IPS-15b (cell line): ENCODE measurements at regions not wholly inside any gene's neighbourhood (a gene's known extent, or its start where the extent isn't known, plus 50 kb on each side); places are given as distances from the start of the nearest gene placed in this dataset.

Experiments used
- H3K27me3 ChIP-seq: one replicate; pipeline ENCODE4 v1.6.1; 2013; ENCODE audit warnings: low read length; ENCODE audit not compliant: control insufficient read depth, insufficient read depth
- H3K36me3 ChIP-seq: one replicate; pipeline ENCODE4 v1.6.1; 2013; ENCODE audit warnings: low read length; ENCODE audit not compliant: control insufficient read depth, insufficient read depth
- H3K4me1 ChIP-seq: one replicate; pipeline ENCODE4 v1.6.1; 2013; ENCODE audit warnings: mild to moderate bottlenecking, low read length; ENCODE audit not compliant: control insufficient read depth, insufficient read depth
- H3K4me3 ChIP-seq: one replicate; pipeline ENCODE4 v1.5.1; 2013; ENCODE audit warnings: low read depth, low read length
- H3K9ac ChIP-seq: one replicate; pipeline ENCODE4 v1.6.1; 2013; ENCODE audit warnings: low read depth, mild to moderate bottlenecking, low read length
- H3K9me3 ChIP-seq: one replicate; pipeline ENCODE4 v1.6.1; 2013; ENCODE audit warnings: mild to moderate bottlenecking, low read length; ENCODE audit not compliant: control insufficient read depth, insufficient read depth

DNA sequence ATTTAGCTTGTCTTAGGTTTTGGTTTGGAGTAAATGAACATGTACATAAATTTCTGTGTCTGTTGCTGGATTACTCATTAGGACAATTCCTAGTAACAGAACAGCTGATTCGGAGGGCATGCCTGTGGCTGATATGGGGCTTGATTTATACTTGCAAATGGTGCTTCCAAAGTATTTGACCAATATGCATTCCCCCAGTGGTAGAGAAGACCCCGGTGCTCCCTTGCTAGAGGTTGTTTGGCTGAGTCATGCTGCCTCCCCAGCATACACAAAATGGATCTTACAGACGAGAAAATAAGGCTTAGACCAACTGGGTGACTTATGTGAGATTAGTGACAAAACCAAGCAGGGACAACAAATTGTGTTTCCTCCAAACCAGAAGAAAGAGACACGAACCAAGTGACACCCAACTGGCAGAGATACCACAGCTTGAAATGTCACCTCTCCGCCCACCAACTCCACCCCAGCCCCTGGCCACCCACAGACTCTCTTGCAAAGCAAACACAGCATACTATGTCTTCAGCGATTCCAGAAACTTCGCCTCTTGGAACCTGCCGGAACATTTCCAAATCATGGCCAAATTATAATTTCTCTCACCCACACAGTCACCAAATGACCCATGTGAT is 75.9 kb upstream of the ETS2 start:
- Histone ChIP-seq H3K4me1 (peaks cover 5% of the 10 kb centered on the region), H3K36me3 (no peaks in the 10 kb centered on the region), H3K9me3 (peaks cover 2% of the 10 kb centered on the region), H3K27me3 (no peaks in the 10 kb centered on the region), H3K9ac (no peak overlapping the region), H3K4me3 (no peak overlapping the region)

DNA sequence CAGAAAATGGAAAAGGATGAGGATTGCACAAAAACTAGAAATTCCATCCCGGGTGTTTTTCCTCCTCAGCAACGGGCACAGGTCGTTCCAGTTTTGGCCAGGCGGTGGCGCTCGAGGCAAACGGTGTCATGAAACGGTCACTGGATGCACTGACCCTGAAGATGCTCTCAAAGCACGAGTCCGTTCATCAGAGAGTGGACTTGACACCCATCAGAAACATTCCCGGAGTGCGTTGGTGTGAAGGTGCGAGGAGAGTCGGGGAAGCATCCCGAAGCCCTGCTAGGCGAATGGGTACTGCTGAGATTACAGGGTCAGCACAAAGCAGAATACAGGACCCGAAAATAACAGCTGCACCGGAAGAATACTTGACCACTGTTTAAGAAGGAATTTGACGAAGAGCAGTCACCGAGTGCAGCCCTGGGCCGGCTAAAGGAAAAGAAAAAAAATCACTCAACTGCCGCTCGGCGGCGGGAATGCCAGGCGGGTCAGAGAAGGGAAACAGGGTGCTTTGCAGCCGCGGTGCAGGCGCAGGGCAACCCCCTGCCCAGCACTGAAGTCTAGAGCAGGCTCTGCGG is 71.7 kb upstream of the ETS2 start:
- Histone ChIP-seq H3K4me1 (peaks cover 5% of the 10 kb centered on the region), H3K4me3 (peak overlapping the region; percentile 48), H3K9me3 (no peaks in the 10 kb centered on the region), H3K27me3 (no peaks in the 10 kb centered on the region), H3K9ac (peak overlapping the region; percentile 63), H3K36me3 (no peaks in the 10 kb centered on the region)

DNA sequence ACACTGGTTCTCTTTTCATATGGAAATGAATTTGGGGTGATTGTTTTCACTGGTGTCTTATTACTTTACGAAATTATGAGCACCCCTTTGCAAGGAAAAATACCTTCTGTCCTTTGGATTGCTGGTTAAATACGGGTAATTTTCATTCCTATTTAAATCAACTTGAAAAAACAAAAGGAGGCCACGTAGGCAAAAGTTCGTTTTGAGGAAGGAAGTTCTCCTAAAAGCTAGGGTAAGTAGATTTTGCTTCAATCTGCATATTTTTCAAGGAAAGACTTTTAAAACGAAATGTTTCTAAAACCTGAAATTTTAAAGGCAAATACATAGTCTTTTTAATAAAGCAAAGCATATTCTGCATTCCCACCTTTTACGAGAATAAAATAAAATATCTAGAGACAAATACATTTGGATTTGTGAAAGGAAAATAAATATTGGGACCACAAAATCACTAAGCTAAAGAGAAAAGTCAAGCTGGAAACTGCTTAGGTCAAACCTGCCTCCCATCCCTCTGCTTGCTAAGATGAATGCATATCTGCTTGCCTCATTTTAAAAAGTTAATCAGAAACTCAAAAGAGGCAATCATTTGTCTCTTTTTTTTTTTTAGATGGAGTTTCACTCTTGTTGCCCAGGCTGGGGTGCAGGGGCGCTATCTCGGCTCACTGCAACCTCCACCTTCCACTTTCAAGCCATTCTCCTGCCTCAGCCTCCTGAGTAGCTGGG is 70.9 kb upstream of the ETS2 start:
- H3K27me3 ChIP-seq, result no peaks in the 10 kb centered on the region
- H3K9ac ChIP-seq, result peak overlapping the region; percentile 63
- H3K36me3 ChIP-seq, result no peaks in the 10 kb centered on the region
- H3K4me3 ChIP-seq, result peak overlapping the region; percentile 48
- no peaks in the 10 kb centered on the region for H3K9me3 ChIP-seq
- H3K4me1 ChIP-seq, result peaks cover 5% of the 10 kb centered on the region

- Histone ChIP-seq H3K9me3 (no peaks in the 10 kb centered on the region), H3K9ac (no peak overlapping the region), H3K27me3 (no peaks in the 10 kb centered on the region), H3K36me3 (no peaks in the 10 kb centered on the region), H3K4me1 (peaks cover 3% of the 10 kb centered on the region), H3K4me3 (no peak overlapping the region)
Measured at GRCh38 chr21:38735626-38736206, 70.0 kb upstream of the ETS2 start.

- Histone ChIP-seq H3K4me1 (no peaks in the 10 kb centered on the region), H3K4me3 (no peak overlapping the region), H3K27me3 (no peaks in the 10 kb centered on the region), H3K36me3 (no peaks in the 10 kb centered on the region), H3K9me3 (no peaks in the 10 kb centered on the region), H3K9ac (no peak overlapping the region)
Measured at GRCh38 chr21:38740090-38740489, 65.6 kb upstream of the ETS2 start.

GRCh38 chr21:38741092-38741949 is 64.4 kb upstream of the ETS2 start:
- no peaks in the 10 kb centered on the region for H3K9me3 ChIP-seq
- no peaks in the 10 kb centered on the region for H3K4me1 ChIP-seq
- no peak overlapping the region for H3K9ac ChIP-seq
- H3K36me3 ChIP-seq, result no peaks in the 10 kb centered on the region
- H3K27me3 ChIP-seq, result no peaks in the 10 kb centered on the region
- no peak overlapping the region for H3K4me3 ChIP-seq

- Histone ChIP-seq H3K4me1 (no peaks in the 10 kb centered on the region), H3K4me3 (no peak overlapping the region), H3K36me3 (no peaks in the 10 kb centered on the region), H3K27me3 (no peaks in the 10 kb centered on the region), H3K9ac (no peak overlapping the region), H3K9me3 (no peaks in the 10 kb centered on the region)
Measured at GRCh38 chr21:38741950-38742256, 63.8 kb upstream of the ETS2 start.

DNA sequence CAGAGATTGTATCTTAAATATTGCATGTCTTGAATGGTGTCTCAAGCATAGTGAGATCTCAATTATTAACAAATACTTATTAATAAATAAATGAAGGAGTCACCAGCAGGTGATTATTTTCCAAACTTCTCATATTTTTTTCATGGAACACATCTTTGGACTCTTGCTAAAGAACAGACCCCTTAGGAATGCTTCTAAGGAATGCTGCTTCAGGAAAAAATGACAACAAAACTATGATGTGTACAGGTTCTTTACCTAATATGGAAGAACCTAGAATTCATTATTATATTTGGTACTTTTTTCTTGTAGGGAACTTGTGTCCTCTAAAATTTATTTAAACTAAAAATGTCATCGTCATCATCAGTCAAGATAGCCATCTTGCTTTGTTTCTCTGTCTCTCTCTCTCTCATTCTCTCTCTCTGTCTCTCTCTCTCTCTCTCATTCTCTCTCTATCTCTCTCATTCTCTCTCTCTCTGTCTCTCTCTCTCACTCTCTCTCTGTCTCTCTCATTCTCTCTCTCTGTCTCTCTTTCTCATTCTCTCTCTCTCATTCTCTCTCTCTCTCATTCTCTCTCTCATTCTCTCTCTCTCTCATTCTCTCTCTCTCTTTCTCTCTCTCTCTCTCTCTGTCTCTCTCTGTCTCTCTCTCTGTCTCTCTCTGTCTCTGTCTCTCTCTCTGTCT is 63.0 kb upstream of the ETS2 start:
- no peaks in the 10 kb centered on the region for H3K4me1 ChIP-seq
- H3K27me3 ChIP-seq, result no peaks in the 10 kb centered on the region
- H3K9me3 ChIP-seq, result no peaks in the 10 kb centered on the region
- H3K4me3 ChIP-seq, result no peak overlapping the region
- H3K9ac ChIP-seq, result no peak overlapping the region
- H3K36me3 ChIP-seq, result no peaks in the 10 kb centered on the region

- H3K36me3 ChIP-seq, result no peaks in the 10 kb centered on the region
- no peaks in the 10 kb centered on the region for H3K9me3 ChIP-seq
- H3K4me3 ChIP-seq, result no peak overlapping the region
Measured at GRCh38 chr21:38743772-38744529, 61.8 kb upstream of the ETS2 start.

GRCh38 chr21:38744861-38745260 is 60.9 kb upstream of the ETS2 start:
- no peaks in the 10 kb centered on the region for H3K4me1 ChIP-seq
- H3K9ac ChIP-seq, result no peak overlapping the region
- no peak overlapping the region for H3K4me3 ChIP-seq
- no peaks in the 10 kb centered on the region for H3K27me3 ChIP-seq
- no peaks in the 10 kb centered on the region for H3K9me3 ChIP-seq
- H3K36me3 ChIP-seq, result no peaks in the 10 kb centered on the region

More at GRCh38 chr21:38743772-38744529, 61.8 kb upstream of the ETS2 start:
- no peaks in the 10 kb centered on the region for H3K4me1 ChIP-seq
- H3K27me3 ChIP-seq, result no peaks in the 10 kb centered on the region
- H3K9ac ChIP-seq, result no peak overlapping the region
